ENCODE measurements at regions not wholly inside any gene's neighbourhood (a gene's known extent, or its start where the extent isn't known, plus 50 kb on each side); places are given as distances from the start of the nearest gene placed in this dataset.

- no peak for TF ChIP-seq CTCF (IDR thresholded peaks at IDR 0.05)
- TF ChIP-seq POLR2A (IDR thresholded peaks at IDR 0.05) = no peak
- TF ChIP-seq EP300 (IDR thresholded peaks at IDR 0.05) = no peak
Measured at GRCh38 chr1:221098471-221099405, 219.5 kb downstream of the HLX start.
